Right lobe of liver (tissue), 6 donors: ENCODE measurements at regions not wholly inside any gene's neighbourhood (a gene's known extent, or its start where the extent isn't known, plus 50 kb on each side); places are given as distances from the start of the nearest gene placed in this dataset.

Source experiments
- ATAC-seq, 4 donors: fragments of 200-7000 bp; cut with Tn5 transposase; one replicate each; pipeline ENCODE4 v1.9.1; 2020; ENCODE audit warnings: mild to moderate bottlenecking in 4 of 4, moderate library complexity in 4 of 4
- DNase-seq, 3 donors: peaks; one replicate each; pipeline ENCODE4 v3.0.0-alpha.2; 2020
- H3K27ac ChIP-seq, 3 donors: fragments of 200-600 bp; one replicate each; pipeline ENCODE4 v1.8.0; 2022
- H3K27me3 ChIP-seq, 2 donors: fragments of 200-600 bp; one replicate each; pipeline ENCODE4 v1.8.0; 2022
- H3K36me3 ChIP-seq, 4 donors: fragments of 200-600 bp; sonication (generic) in 1 of 4; one replicate each; pipeline versions ENCODE4 v1.5.1 to v1.8.0; 2017 to 2022; ENCODE audit warnings: control low read depth in 1 of 4
- H3K4me1 ChIP-seq, 4 donors: fragments of 200-600 bp; sonication (generic) in 1 of 4; one replicate each; pipeline versions ENCODE4 v1.5.1 to v1.8.0; 2017 to 2022; ENCODE audit warnings: control low read depth in 1 of 4
- H3K4me3 ChIP-seq, 3 donors: fragments of 200-600 bp; one replicate each; pipeline ENCODE4 v1.8.0; 2022
- H3K9me3 ChIP-seq, 4 donors: fragments of 200-600 bp; sonication (generic) in 1 of 4; one replicate each; pipeline versions ENCODE4 v1.5.1 to v1.8.0; 2017 to 2022; ENCODE audit warnings: control low read depth in 1 of 4
- POLR2A ChIP-seq: fragments of 450-650 bp; IDR thresholded peaks from one replicate; pipeline ENCODE4 v1.6.1; 2017; ENCODE audit warnings: antibody characterized with exemption, mild to moderate bottlenecking
- WGBS: methylation state at CpG from one replicate; pipeline ENCODE4 v1.1.6; 2018; ENCODE audit warnings: low coverage, low lambda C conversion rate; ENCODE audit not compliant: insufficient coverage; ENCODE audit errors: missing lambda C conversion rate; 5-methylcytosine and 5-hydroxymethylcytosine counted together
- intact Hi-C, 2 donors: fragments of 100-400 bp; cut with DNase I; formaldehyde crosslinking; loops; one replicate each; pipeline versions ENCODE4 v1.11.2 to v1.14.1; 2022
- TF ChIP-seq, protein P1 (sequence below), 4 donors: fragments of 200-600 bp in 3 of 4; fragments of 450-650 bp in 1 of 4; IDR thresholded peaks; one replicate each; pipeline versions ENCODE4 v1.5.1 to v1.8.0; 2016 to 2022; ENCODE audit warnings: antibody characterized with exemption in 4 of 4, mild to moderate bottlenecking in 2 of 4
- donor health status: DM: no; HTN: yes; CAD: no.
- donor health status: DM: no; HTN: no; CAD: no.
- donor health status: DM: no; HTN: no; CAD: no.
- donor health status: DM: no; HTN: yes; CAD: no.
- donor health status: DM: no; HTN: yes; CAD: no.

DNA sequence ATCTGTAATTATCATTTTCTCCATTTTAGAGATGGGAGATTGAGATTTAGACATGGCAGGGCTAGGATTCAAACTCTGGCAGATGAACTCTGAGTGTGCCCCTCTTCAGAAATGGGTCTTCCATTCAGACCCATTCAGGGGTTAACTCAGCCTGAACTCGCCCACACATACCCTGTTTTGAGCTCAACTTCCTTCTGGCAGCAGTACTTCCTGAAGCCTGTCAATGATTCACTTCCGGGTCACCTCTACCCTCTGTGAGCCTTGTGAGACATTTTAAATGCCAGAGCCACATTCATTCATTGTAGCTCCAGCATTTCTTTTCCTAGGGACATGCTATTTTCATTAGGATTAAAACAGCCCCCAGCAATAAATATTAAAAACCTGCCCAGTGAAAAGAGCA is 209.3 kb upstream of the SLC24A2 start:
- Histone ChIP-seq H3K4me3 (no peak overlapping the region), H3K27me3 (no peaks in the 10 kb centered on the region), H3K36me3 (no peaks in the 10 kb centered on the region), H3K4me1 (no peaks in the 10 kb centered on the region), H3K9me3 (no peaks in the 10 kb centered on the region), H3K27ac (no peak overlapping the region)
- TF ChIP-seq, protein P1, sequence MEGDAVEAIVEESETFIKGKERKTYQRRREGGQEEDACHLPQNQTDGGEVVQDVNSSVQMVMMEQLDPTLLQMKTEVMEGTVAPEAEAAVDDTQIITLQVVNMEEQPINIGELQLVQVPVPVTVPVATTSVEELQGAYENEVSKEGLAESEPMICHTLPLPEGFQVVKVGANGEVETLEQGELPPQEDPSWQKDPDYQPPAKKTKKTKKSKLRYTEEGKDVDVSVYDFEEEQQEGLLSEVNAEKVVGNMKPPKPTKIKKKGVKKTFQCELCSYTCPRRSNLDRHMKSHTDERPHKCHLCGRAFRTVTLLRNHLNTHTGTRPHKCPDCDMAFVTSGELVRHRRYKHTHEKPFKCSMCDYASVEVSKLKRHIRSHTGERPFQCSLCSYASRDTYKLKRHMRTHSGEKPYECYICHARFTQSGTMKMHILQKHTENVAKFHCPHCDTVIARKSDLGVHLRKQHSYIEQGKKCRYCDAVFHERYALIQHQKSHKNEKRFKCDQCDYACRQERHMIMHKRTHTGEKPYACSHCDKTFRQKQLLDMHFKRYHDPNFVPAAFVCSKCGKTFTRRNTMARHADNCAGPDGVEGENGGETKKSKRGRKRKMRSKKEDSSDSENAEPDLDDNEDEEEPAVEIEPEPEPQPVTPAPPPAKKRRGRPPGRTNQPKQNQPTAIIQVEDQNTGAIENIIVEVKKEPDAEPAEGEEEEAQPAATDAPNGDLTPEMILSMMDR (IDR thresholded peaks at IDR 0.05) = no peak
- no peak for TF ChIP-seq POLR2A
- no peak for ATAC-seq
- intact Hi-C loops = no loop called here
- 23% methylated on average over 2 of the region's 2 CpGs for WGBS
- no peak for DNase-seq

DNA sequence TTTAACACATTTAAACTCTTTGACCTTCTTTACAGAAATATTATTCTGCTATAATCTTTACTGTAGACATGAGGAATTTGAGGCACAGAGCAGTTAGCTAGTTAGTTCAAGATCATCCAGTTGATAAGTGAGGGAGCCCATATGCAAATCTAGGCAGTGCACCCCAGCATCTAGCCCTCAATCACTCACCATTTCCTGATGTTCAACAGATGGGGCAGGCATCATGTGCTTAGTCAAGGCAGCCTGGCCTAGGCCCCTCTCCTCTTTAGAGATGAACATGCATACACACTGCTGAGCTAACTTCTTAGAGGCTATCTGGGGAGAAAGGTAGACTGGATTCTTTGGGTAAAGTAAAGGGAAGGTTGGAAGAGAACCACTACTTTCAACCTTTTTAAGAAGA is 206.8 kb upstream of the SLC24A2 start:
- DNase-seq = no peak
- no peak overlapping the region for H3K27ac ChIP-seq
- intact Hi-C loops = no loop called here
- no peaks in the 10 kb centered on the region for H3K36me3 ChIP-seq
- no peaks in the 10 kb centered on the region for H3K9me3 ChIP-seq
- no peak for TF ChIP-seq POLR2A
- TF ChIP-seq, protein P1 (IDR thresholded peaks at IDR 0.05) = no peak
- H3K4me3 ChIP-seq = no peak overlapping the region
- no peaks in the 10 kb centered on the region for H3K4me1 ChIP-seq
- ATAC-seq = no peak
- no peaks in the 10 kb centered on the region for H3K27me3 ChIP-seq

DNA sequence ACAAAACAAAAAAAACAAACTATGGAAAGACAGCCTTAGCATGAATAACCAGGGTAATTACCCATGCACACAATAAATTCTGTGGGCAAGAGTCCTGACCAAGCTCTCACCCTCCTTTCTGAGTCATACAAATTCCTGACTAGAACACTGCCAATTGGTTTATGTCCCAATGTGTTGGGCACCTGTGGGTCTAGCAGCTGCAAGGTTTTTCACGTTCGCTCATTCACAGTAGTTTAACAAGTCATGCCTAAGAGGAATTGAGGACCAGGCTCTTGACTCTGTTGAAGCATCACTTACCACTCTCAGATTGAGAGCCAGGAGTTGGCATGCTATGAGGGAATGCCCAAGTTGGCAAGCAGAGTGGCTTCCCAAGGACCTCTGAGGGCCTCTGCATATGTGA is 205.5 kb upstream of the SLC24A2 start:
- Histone ChIP-seq H3K36me3 (no peaks in the 10 kb centered on the region), H3K4me3 (no peak overlapping the region), H3K27me3 (no peaks in the 10 kb centered on the region), H3K4me1 (no peaks in the 10 kb centered on the region), H3K27ac (no peak overlapping the region), H3K9me3 (no peaks in the 10 kb centered on the region)
- TF ChIP-seq POLR2A = no peak
- TF ChIP-seq, protein P1 (IDR thresholded peaks at IDR 0.05) = no peak
- no peak for ATAC-seq
- 55% methylated on average over 2 of the region's 2 CpGs for WGBS
- no peak for DNase-seq
- intact Hi-C loops = no loop called here

DNA sequence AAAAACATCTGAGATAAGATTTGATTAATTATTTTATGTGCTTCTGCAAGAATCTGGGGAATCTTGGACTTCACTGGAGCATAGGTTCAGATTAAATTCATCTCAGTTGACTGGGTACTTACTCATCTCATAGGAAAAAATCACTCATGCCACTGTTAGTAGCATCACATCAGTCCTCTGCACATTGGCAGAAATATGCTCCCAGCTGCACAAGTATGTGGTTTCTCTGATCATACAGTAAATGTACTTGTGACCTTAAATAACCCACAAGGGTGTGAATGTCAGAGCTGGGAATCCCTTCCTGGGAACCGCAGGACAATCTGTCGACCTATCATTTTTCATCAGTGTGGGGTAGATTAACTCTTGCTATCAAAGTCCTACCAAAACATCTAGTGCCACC is 203.7 kb upstream of the SLC24A2 start:
- no peak overlapping the region for H3K4me3 ChIP-seq
- no peaks in the 10 kb centered on the region for H3K9me3 ChIP-seq
- WGBS = 13% methylated on average over 2 of the region's 2 CpGs
- DNase-seq = no peak
- ATAC-seq = no peak
- H3K4me1 ChIP-seq = no peaks in the 10 kb centered on the region
- no peak overlapping the region for H3K27ac ChIP-seq
- intact Hi-C loops = no loop called here
- TF ChIP-seq, protein P1 (IDR thresholded peaks at IDR 0.05) = no peak
- no peak for TF ChIP-seq POLR2A
- H3K36me3 ChIP-seq = no peaks in the 10 kb centered on the region
- no peaks in the 10 kb centered on the region for H3K27me3 ChIP-seq

DNA sequence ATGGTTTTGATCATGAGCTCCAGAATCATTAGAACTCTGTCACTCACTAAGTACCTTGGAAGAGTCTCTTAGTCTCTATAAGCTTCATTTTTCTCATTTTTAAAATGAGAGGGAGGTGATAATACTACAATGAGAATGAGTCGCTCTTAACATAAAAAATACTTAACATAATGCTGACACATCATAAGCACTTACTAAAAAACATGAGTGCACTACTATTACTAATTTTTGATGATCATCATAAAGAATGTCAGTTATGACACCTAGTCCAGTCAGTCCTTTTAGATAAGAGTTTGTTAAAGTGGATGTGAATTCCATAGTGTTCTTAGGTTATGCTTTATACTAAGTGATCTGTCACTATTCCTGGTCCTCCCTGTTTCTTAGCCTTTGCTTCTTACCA is 200.4 kb upstream of the SLC24A2 start:
- Histone ChIP-seq H3K4me3 (no peak overlapping the region), H3K27ac (no peak overlapping the region), H3K9me3 (no peaks in the 10 kb centered on the region), H3K27me3 (no peaks in the 10 kb centered on the region), H3K36me3 (no peaks in the 10 kb centered on the region), H3K4me1 (peaks cover 0 to 3% (median 0%) of the 10 kb centered on the region in 4 donors)
- 56% methylated on average over 1 of the region's 1 CpG for WGBS
- intact Hi-C loops = no loop called here
- DNase-seq = no peak
- TF ChIP-seq, protein P1 (IDR thresholded peaks at IDR 0.05) = no peak
- no peak for TF ChIP-seq POLR2A
- ATAC-seq = no peak
